ENCODE measurements at regions not wholly inside any gene's neighbourhood (a gene's known extent, or its start where the extent isn't known, plus 50 kb on each side); places are given as distances from the start of the nearest gene placed in this dataset.
A peak's percentile ranks its signal among the peaks of the same experiment; 100 is the strongest.

- Histone ChIP-seq H3K4me1 (peaks cover 8% of the 10 kb centered on the region), H3K27ac (no peak overlapping the region), H3K36me3 (no peaks in the 10 kb centered on the region), H3K27me3 (no peaks in the 10 kb centered on the region), H3K4me3 (no peak overlapping the region), H3K9me3 (no peaks in the 10 kb centered on the region)
- intact Hi-C loops (cut with DNase I), result no loop called here
- ATAC-seq, result no peak
- TF ChIP-seq CTCF (IDR thresholded peaks at IDR 0.05), result no peak
- no peak for DNase-seq
These were observed 133.4 kb upstream of the DTNBP1 start for GRCh38 chr6:15796130-15796771.

- Histone ChIP-seq H3K9me3 (no peaks in the 10 kb centered on the region), H3K4me1 (peaks cover 8% of the 10 kb centered on the region), H3K36me3 (no peaks in the 10 kb centered on the region), H3K27me3 (no peaks in the 10 kb centered on the region), H3K27ac (no peak overlapping the region), H3K4me3 (no peak overlapping the region)
- TF ChIP-seq CTCF (IDR thresholded peaks at IDR 0.05), result no peak
- ATAC-seq (no peak), DNase-seq (no peak)
- intact Hi-C loops (cut with DNase I), result no loop called here
These were observed 131.0 kb upstream of the DTNBP1 start for GRCh38 chr6:15793826-15794225.

- Histone ChIP-seq H3K4me3 (no peak overlapping the region), H3K9me3 (no peaks in the 10 kb centered on the region), H3K27me3 (no peaks in the 10 kb centered on the region), H3K36me3 (no peaks in the 10 kb centered on the region), H3K4me1 (peaks cover 8% of the 10 kb centered on the region), H3K27ac (no peak overlapping the region)
- no peak for TF ChIP-seq CTCF (IDR thresholded peaks at IDR 0.05)
- intact Hi-C loops (cut with DNase I), result no loop called here
- DNase-seq, result no peak
- no peak for ATAC-seq
These were observed 130.5 kb upstream of the DTNBP1 start for GRCh38 chr6:15793288-15793687.

- intact Hi-C loops (cut with DNase I), result no loop called here
- no peak for DNase-seq
- Histone ChIP-seq H3K4me1 (peaks cover 8% of the 10 kb centered on the region), H3K4me3 (no peak overlapping the region), H3K36me3 (no peaks in the 10 kb centered on the region), H3K27ac (no peak overlapping the region), H3K27me3 (no peaks in the 10 kb centered on the region), H3K9me3 (no peaks in the 10 kb centered on the region)
- TF ChIP-seq CTCF (IDR thresholded peaks at IDR 0.05), result no peak
- no peak for ATAC-seq
These were observed 130.0 kb upstream of the DTNBP1 start for GRCh38 chr6:15792842-15793241.

GRCh38 chr6:15791448-15792181 lies 128.8 kb upstream of the DTNBP1 start:
- H3K36me3 ChIP-seq, result no peaks in the 10 kb centered on the region
- intact Hi-C loops (cut with DNase I), result no loop called here
- H3K27me3 ChIP-seq, result no peaks in the 10 kb centered on the region
- H3K9me3 ChIP-seq, result no peaks in the 10 kb centered on the region
- H3K27ac ChIP-seq, result peak overlapping the region; percentile 47
- ATAC-seq, result peak; percentile 68
- H3K4me3 ChIP-seq, result no peak overlapping the region
- DNase-seq, result no peak
- H3K4me1 ChIP-seq, result peaks cover 8% of the 10 kb centered on the region
- TF ChIP-seq CTCF (IDR thresholded peaks at IDR 0.05), result no peak
